Fibroblast of villous mesenchyme (primary cell): ENCODE measurements at regions not wholly inside any gene's neighbourhood (a gene's known extent, or its start where the extent isn't known, plus 50 kb on each side); places are given as distances from the start of the nearest gene placed in this dataset.
"Not testable (repeated sequence)": the region's sequence is repeated elsewhere in the genome, so short reads cannot be mapped to it uniquely, and the experiment has no call there.

Source experiments
- DNase-seq: peaks from one replicate; pipeline ENCODE4 v3.0.0-alpha.2; 2010; ENCODE audit warnings: low read depth
- H3K4me3 ChIP-seq: 2 replicates; pipeline ENCODE4 v1.5.1; 2011; ENCODE audit warnings: low read depth, mild to moderate bottlenecking, low read length
- TF ChIP-seq, protein P1 (sequence below): IDR thresholded peaks from 2 replicates; pipeline ENCODE4 v1.5.1; 2012; ENCODE audit warnings: low read depth, mild to moderate bottlenecking, low read length; ENCODE audit not compliant: insufficient read depth

DNA sequence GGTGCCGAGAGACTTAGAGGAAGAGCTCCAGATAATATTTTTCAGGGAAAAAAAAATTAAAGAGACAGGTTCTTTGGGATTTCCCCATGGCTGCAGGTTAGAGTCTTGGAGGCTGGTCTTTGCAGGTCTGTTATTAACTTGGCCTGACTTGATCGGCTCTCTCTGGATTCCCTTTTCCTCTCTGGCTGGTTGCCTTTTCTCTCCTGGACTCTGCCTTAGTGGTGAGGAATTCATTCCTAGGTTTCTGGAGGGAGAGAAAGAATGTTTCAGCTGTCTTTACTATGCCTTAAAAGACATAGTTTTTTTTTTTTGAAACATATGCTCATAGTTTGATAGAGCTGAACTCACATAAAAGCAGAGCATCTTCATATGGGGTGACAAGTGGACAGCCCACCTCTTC, 336.3 kb downstream of the BMP4 start:
- TF ChIP-seq, protein P1, sequence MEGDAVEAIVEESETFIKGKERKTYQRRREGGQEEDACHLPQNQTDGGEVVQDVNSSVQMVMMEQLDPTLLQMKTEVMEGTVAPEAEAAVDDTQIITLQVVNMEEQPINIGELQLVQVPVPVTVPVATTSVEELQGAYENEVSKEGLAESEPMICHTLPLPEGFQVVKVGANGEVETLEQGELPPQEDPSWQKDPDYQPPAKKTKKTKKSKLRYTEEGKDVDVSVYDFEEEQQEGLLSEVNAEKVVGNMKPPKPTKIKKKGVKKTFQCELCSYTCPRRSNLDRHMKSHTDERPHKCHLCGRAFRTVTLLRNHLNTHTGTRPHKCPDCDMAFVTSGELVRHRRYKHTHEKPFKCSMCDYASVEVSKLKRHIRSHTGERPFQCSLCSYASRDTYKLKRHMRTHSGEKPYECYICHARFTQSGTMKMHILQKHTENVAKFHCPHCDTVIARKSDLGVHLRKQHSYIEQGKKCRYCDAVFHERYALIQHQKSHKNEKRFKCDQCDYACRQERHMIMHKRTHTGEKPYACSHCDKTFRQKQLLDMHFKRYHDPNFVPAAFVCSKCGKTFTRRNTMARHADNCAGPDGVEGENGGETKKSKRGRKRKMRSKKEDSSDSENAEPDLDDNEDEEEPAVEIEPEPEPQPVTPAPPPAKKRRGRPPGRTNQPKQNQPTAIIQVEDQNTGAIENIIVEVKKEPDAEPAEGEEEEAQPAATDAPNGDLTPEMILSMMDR = no peak
- H3K4me3 ChIP-seq = no peak overlapping the region
- DNase-seq = no peak

DNA sequence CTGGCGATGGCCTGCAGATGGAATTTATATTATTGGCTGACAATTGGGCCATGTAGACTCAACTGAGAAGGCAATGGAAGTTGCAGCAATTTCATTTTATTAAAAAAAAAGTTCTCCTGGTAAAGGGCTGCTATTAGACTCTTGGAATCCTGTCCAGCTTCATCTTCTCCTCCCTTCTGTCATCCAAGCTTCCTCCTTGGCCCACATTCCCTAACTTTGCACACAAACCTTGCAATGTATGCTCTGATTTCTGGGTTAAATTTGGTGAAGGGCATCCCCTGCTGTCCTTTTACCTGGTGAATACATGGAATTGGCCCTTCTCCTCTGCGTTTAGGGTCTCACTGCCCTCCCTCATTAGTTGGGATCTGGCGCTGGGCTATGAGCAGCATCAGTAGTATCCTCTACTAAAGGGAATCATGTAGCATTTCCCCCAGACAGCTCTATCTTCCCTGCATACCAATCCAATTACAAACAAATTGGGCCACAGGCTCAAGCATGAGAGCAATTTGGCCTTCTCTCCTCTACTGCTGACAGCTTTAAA, 336.9 kb downstream of the BMP4 start:
- TF ChIP-seq, protein P1 = no peak
- H3K4me3 ChIP-seq = no peak overlapping the region
- peak; percentile 27 for DNase-seq

DNA sequence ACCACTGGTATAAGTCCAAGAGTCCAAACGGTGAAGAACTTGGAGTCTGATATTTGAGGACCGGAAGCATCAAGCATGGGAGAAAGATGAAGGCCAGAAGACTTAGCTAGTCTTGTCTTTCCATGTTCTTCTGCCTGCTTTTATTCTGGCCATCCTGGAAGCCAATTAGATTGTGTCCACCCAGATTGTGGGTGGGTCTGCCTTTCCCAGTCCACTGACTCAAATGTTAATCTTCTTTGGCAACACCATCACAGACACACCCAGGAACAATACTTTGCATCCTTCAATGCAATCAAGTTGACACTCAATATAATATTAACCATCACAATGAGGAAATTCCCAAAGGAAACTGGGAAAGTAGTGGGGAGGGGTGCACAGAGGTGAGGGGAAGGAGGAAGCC, 340.1 kb downstream of the BMP4 start:
- not testable (repeated sequence) for H3K4me3 ChIP-seq, DNase-seq

DNA sequence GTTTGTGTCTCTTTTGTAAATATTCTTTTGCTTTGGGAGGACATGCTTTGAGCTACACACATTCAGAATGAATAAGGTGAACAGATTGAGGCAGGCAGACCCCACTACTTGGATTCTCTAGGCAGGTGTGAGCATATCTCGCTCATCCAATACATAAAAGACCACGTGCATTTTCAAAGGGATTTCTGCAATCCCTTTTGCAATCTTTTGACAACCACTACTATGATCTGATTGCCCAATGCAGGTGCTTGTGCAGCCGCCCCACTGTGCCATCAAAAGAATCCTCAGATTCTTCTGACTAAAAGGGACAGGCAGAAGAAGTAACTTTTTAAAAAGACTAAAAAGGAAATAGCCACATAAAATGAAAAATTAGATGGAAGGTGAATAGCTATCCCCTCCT, 341.4 kb downstream of the BMP4 start:
- TF ChIP-seq, protein P1 = no peak
- DNase-seq = no peak
- no peak overlapping the region for H3K4me3 ChIP-seq

DNA sequence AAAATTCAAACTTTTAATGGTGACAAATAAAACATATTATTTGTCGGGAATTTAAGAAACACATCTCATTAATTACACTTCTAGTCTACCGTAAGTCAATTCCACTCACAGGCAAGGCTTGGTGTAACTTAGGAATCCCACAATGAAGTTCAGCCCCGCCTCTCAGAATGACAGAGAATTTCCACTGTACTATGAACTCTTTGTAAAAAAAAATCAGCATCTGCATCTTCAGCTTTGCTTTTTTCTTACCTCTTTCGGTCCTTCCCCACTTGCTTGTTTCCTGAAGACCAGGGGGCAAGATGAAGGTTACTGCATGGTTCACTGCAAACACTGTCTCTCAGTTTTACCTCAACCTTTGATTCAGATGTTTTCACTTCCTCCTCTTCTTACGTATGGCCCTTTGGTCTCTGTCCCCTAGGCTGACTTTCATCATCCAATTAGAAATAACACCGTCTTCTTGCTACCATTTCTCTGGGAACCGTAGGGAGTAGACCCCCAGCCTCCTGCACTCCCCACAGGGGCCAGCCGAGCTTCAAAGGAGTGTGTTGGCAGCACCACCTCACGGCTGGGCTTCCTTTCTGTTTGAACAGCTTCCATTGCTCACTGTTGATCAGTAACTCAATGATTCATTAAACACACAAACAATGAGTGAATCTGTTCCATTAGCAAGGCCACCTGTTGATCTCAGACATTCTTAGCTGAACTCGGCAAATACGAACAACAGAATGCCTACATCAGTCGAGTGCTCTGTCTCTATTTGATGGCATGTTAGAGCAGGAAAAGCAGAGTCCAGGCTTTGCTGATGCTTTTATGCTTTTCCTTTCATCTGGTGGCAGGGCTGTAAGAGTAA, 343.0 kb downstream of the BMP4 start:
- no peak overlapping the region for H3K4me3 ChIP-seq
- DNase-seq = no peak

DNA sequence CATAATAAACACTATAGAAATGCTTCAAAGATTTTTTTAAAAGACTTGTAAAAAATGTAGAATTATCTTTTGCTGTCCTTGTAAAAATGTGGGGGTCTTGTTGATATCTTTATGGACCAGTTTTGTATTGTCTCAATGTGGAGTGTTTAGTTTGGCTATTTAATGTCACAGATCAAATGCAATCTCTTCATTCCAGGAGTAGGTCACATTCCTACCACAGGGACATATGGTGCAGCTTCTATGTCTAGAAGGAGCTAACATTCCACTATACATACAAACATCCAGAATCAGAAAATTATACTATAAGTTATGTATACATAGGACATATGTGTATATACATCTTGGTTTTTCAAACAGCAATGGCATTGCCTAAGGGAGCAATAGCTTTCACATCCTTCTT, 345.7 kb downstream of the BMP4 start:
- TF ChIP-seq, protein P1 = no peak
- no peak for DNase-seq
- H3K4me3 ChIP-seq = no peak overlapping the region

More for the DNA sequence above, 343.0 kb downstream of the BMP4 start:
- TF ChIP-seq, protein P1 = no peak

DNA sequence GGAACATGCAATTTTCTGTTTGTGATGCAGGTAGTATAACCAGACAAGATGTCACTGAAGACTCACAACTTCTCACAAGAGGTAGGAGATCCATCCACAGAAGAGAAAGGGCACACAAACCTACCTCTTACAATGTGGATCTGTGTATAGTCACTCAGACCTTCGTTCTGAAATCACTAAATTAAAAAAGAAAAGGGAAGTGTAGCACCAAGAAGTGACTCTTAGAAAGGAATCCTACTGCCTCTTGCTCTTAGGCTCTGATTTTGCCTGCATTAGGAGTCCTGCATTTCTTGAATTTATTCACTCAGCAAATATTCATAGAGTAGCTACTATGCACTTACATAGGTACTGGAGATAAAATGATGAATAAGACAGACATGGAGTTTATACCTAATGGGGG, 347.6 kb downstream of the BMP4 start:
- no peak for DNase-seq
- TF ChIP-seq, protein P1 = no peak
- H3K4me3 ChIP-seq = no peak overlapping the region
